GM23248 (cell line): ENCODE measurements at regions not wholly inside any gene's neighbourhood (a gene's known extent, or its start where the extent isn't known, plus 50 kb on each side); places are given as distances from the start of the nearest gene placed in this dataset.

Experiments
- DNase-seq: peaks from one replicate; pipeline ENCODE4 v3.0.0-alpha.2; 2015
- H2AFZ ChIP-seq: fragments of 200-600 bp; sonication (generic); 2 replicates; pipeline ENCODE4 v1.6.1; 2016; ENCODE audit warnings: antibody characterized with exemption
- H3F3A ChIP-seq: fragments of 200-600 bp; sonication (generic); 2 replicates; pipeline ENCODE4 v1.6.1; 2016; ENCODE audit warnings: mild to moderate bottlenecking, antibody characterized with exemption, mixed run types; ENCODE audit not compliant: insufficient read depth
- H3K27ac ChIP-seq: fragments of 200-600 bp; sonication (generic); 2 replicates; pipeline ENCODE4 v1.5.1; 2016; ENCODE audit warnings: mild to moderate bottlenecking
- H3K27me3 ChIP-seq: fragments of 200-600 bp; sonication (generic); replicated peaks from 2 replicates; pipeline ENCODE4 v1.6.1; 2016; ENCODE audit warnings: mild to moderate bottlenecking; ENCODE audit not compliant: insufficient read depth
- H3K36me3 ChIP-seq: fragments of 200-600 bp; sonication (generic); 2 replicates; pipeline ENCODE4 v1.6.1; 2016; ENCODE audit warnings: low read depth, mild to moderate bottlenecking
- H3K4me1 ChIP-seq: fragments of 200-600 bp; sonication (generic); 2 replicates; pipeline ENCODE4 v1.6.1; 2016; ENCODE audit warnings: mild to moderate bottlenecking; ENCODE audit not compliant: insufficient read depth
- H3K4me2 ChIP-seq: fragments of 200-600 bp; sonication (generic); one replicate; pipeline ENCODE4 v1.6.1; 2016; ENCODE audit warnings: mild to moderate bottlenecking; ENCODE audit not compliant: unreplicated experiment
- H3K4me3 ChIP-seq: fragments of 200-600 bp; sonication (generic); 2 replicates; pipeline ENCODE4 v1.5.1; 2016; ENCODE audit warnings: mild to moderate bottlenecking
- H3K79me2 ChIP-seq: fragments of 200-600 bp; sonication (generic); 2 replicates; pipeline ENCODE4 v1.6.1; 2016; ENCODE audit warnings: mild to moderate bottlenecking; ENCODE audit not compliant: insufficient read depth
- H3K9ac ChIP-seq: fragments of 200-600 bp; sonication (generic); 2 replicates; pipeline ENCODE4 v1.6.1; 2016; ENCODE audit warnings: mild to moderate bottlenecking
- H3K9me2 ChIP-seq: fragments of 200-600 bp; sonication (generic); 2 replicates; pipeline ENCODE4 v1.6.1; 2016; ENCODE audit warnings: mixed run types, mild to moderate bottlenecking, moderate library complexity; ENCODE audit not compliant: insufficient read depth
- H3K9me3 ChIP-seq: fragments of 200-600 bp; sonication (generic); one replicate; pipeline ENCODE4 v1.6.1; 2017; ENCODE audit warnings: low read depth
- H4K20me1 ChIP-seq: fragments of 200-600 bp; sonication (generic); 2 replicates; pipeline ENCODE4 v1.6.0; 2016; ENCODE audit not compliant: insufficient read depth
- EZH2 ChIP-seq: fragments of 200-600 bp; sonication (generic); IDR thresholded peaks from 2 replicates; pipeline ENCODE4 v1.6.1; 2018; ENCODE audit warnings: antibody characterized with exemption, mild to moderate bottlenecking; ENCODE audit not compliant: insufficient read depth, poor library complexity, severe bottlenecking
- EZH2phosphoT487 ChIP-seq: fragments of 200-600 bp; sonication (generic); IDR thresholded peaks from 2 replicates; pipeline ENCODE4 v1.6.1; 2018; ENCODE audit warnings: antibody characterized with exemption, moderate library complexity, mild to moderate bottlenecking, low read depth; ENCODE audit not compliant: insufficient read depth
- WGBS, 2 experiments: methylation state at CpG; one replicate each; pipeline ENCODE4 v1.1.6; 2015 to 2017; ENCODE audit warnings: low lambda C conversion rate in 2 of 2, low coverage in 1 of 2; ENCODE audit errors: missing lambda C conversion rate in 2 of 2; 5-methylcytosine and 5-hydroxymethylcytosine counted together
- in situ Hi-C: fragments of 300-500 bp; cut with MboI; formaldehyde crosslinking; loops from 2 replicates; pipeline ENCODE4 v1.15.0; 2020

GRCh38 chr7:106717955-106718871 is 57.3 kb upstream of the CCDC71L start:
- peak; percentile 98 for TF ChIP-seq EZH2phosphoT487
- TF ChIP-seq EZH2: no peak
- Histone ChIP-seq H3K36me3 (no peaks in the 10 kb centered on the region; the same call in 1 of the 2 replicates), H3K9ac (peak overlapping the region; percentile 65), H3K4me3 (no peak overlapping the region), H3K9me2 (no peaks in the 10 kb centered on the region), H3F3A (peaks cover 41% of the 10 kb centered on the region), H3K4me2 (peak overlapping the region; percentile 56), H3K27me3 (no peaks in the 10 kb centered on the region), H3K27ac (peak overlapping the region; percentile 95), H4K20me1 (no peaks in the 10 kb centered on the region), H3K9me3 (no peaks in the 10 kb centered on the region), H3K79me2 (no peaks in the 10 kb centered on the region), H2AFZ (no peak overlapping the region), H3K4me1 (peaks cover 37% of the 10 kb centered on the region)
- 1 to 2% methylated on average over 3 of the region's 3 CpGs for WGBS, 2 experiments
- peak; percentile 99 for DNase-seq
- in situ Hi-C loops: no loop called here

- Histone ChIP-seq H3K9me3 (no peaks in the 10 kb centered on the region), H3K4me1 (peaks cover 37% of the 10 kb centered on the region), H3K9me2 (no peaks in the 10 kb centered on the region), H3K27ac (no peak overlapping the region), H3K4me3 (no peak overlapping the region), H3K79me2 (no peaks in the 10 kb centered on the region), H3K27me3 (no peaks in the 10 kb centered on the region), H4K20me1 (no peaks in the 10 kb centered on the region), H3F3A (peaks cover 28% of the 10 kb centered on the region), H3K9ac (no peak overlapping the region), H3K4me2 (no peak overlapping the region), H2AFZ (no peak overlapping the region), H3K36me3 (no peaks in the 10 kb centered on the region; the same call in 1 of the 2 replicates)
- in situ Hi-C loops: no loop called here
- DNase-seq: no peak
- TF ChIP-seq EZH2 (no peak), EZH2phosphoT487 (no peak)
- WGBS, 2 experiments: 88 to 98% methylated on average over 2 of the region's 2 CpGs
These were observed 59.7 kb upstream of the CCDC71L start for GRCh38 chr7:106720641-106721040.

- Histone ChIP-seq H3K4me1 (peaks cover 30% of the 10 kb centered on the region), H2AFZ (peak overlapping the region; percentile 17; the same call in 1 of the 2 replicates), H3K36me3 (no peaks in the 10 kb centered on the region), H3K4me3 (no peak overlapping the region), H3K9me3 (no peaks in the 10 kb centered on the region), H3K79me2 (no peaks in the 10 kb centered on the region), H4K20me1 (no peaks in the 10 kb centered on the region), H3K27ac (no peak overlapping the region), H3F3A (peaks cover 20% of the 10 kb centered on the region), H3K9me2 (no peaks in the 10 kb centered on the region), H3K27me3 (no peaks in the 10 kb centered on the region), H3K9ac (no peak overlapping the region), H3K4me2 (no peak overlapping the region)
- in situ Hi-C loops: no loop called here
- DNase-seq: no peak
- no peak for TF ChIP-seq EZH2phosphoT487
- no peak for TF ChIP-seq EZH2
- WGBS, 2 experiments: 93 to 95% methylated on average over 5 of the region's 5 CpGs
These were observed 61.1 kb upstream of the CCDC71L start for GRCh38 chr7:106721816-106722785.

- H2AFZ ChIP-seq: peak overlapping the region; percentile 35; the same call in 1 of the 2 replicates
- H3K4me2 ChIP-seq: no peak overlapping the region
- H3K27me3 ChIP-seq: no peaks in the 10 kb centered on the region
- TF ChIP-seq EZH2 (no peak), EZH2phosphoT487 (no peak)
- in situ Hi-C loops: no loop called here
- H3K79me2 ChIP-seq: no peaks in the 10 kb centered on the region
- 58 to 71% methylated on average over 1 of the region's 1 CpG for WGBS, 2 experiments
- H3K9ac ChIP-seq: no peak overlapping the region
- no peaks in the 10 kb centered on the region for H3K9me3 ChIP-seq
- H3K36me3 ChIP-seq: no peaks in the 10 kb centered on the region
- no peaks in the 10 kb centered on the region for H4K20me1 ChIP-seq
- peaks cover 20% of the 10 kb centered on the region for H3K4me1 ChIP-seq
- H3K4me3 ChIP-seq: no peak overlapping the region
- DNase-seq: no peak
- H3K9me2 ChIP-seq: no peaks in the 10 kb centered on the region
- peaks cover 10% of the 10 kb centered on the region for H3F3A ChIP-seq
- no peak overlapping the region for H3K27ac ChIP-seq
These were observed 62.4 kb upstream of the CCDC71L start for GRCh38 chr7:106723398-106723797.
